ENCODE measurements at regions not wholly inside any gene's neighbourhood (a gene's known extent, or its start where the extent isn't known, plus 50 kb on each side); places are given as distances from the start of the nearest gene placed in this dataset.

DNA sequence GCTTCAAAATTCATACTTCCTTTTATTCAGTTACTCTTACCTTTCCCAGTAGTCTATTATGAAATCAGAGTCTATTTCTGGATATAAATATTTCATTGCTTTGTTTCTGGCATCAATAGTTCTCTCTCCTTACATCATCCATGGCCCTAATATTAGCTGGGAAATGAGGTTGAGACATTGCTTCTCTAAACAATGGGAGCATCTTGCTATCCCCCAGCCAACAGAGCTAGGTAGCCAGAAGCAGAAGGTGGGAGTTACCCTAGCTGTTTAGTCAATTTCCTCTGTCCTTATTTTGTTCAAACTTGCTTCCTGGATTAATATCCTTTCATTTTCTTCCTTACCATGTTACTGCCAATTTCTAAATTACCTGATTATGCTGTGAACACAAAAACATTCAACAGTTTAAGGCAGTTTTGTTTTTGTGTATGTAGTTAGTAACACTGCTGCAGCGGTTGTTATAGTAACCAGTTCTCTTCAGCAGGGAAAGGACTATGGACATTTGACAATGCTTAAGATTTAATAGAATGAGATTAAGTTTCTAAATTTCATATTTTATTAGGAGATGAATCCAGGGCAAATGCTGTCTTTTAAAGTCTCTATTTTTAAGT is 160.5 kb upstream of the KCNJ3 start:
- no peaks in the 10 kb centered on the region for H3K36me3 ChIP-seq (replicated peaks in 1 of 2; ENCODE audit: control insufficient read depth in 1 of 2, insufficient read depth in 2 of 2, low read length in 2 of 2)
- no peak overlapping the region for H3K4me3 ChIP-seq (replicated peaks in 1 of 3; ENCODE audit: low read depth in 2 of 3, low read length in 3 of 3)
- H3K9ac ChIP-seq (ENCODE audit: insufficient read depth, low read length, poor library complexity, severe bottlenecking) = no peak overlapping the region
- Mint-ChIP-seq H3K27me3 (ENCODE audit: low read depth in 3 of 3) (no peaks in the 10 kb centered on the region), H3K36me3 (no peaks in the 10 kb centered on the region), H3K4me3 (no peak overlapping the region), H3K27ac (no peak overlapping the region), H3K9me3 (peaks cover 0 to 2% (median 0%) of the 10 kb centered on the region in 7 donors), H3K4me1 (no peaks in the 10 kb centered on the region)
- no peak for DNase-seq
- no peak overlapping the region for H2AFZ ChIP-seq (ENCODE audit: insufficient read depth, low read depth, low read length, poor library complexity, severe bottlenecking)
- TF ChIP-seq, protein P1, sequence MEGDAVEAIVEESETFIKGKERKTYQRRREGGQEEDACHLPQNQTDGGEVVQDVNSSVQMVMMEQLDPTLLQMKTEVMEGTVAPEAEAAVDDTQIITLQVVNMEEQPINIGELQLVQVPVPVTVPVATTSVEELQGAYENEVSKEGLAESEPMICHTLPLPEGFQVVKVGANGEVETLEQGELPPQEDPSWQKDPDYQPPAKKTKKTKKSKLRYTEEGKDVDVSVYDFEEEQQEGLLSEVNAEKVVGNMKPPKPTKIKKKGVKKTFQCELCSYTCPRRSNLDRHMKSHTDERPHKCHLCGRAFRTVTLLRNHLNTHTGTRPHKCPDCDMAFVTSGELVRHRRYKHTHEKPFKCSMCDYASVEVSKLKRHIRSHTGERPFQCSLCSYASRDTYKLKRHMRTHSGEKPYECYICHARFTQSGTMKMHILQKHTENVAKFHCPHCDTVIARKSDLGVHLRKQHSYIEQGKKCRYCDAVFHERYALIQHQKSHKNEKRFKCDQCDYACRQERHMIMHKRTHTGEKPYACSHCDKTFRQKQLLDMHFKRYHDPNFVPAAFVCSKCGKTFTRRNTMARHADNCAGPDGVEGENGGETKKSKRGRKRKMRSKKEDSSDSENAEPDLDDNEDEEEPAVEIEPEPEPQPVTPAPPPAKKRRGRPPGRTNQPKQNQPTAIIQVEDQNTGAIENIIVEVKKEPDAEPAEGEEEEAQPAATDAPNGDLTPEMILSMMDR (IDR thresholded peaks at IDR 0.05) = no peak
- WGBS (ENCODE audit: insufficient coverage) = no CpG with 5 or more reads among the region's 1 CpG
- H3K4me1 ChIP-seq (ENCODE audit: control insufficient read depth in 1 of 2, insufficient read depth in 2 of 2, low read length in 2 of 2) = no peaks in the 10 kb centered on the region
- H3K4me2 ChIP-seq (replicated peaks; ENCODE audit: extremely low read depth, low read length, poor library complexity, severe bottlenecking) = no peak overlapping the region
- no peaks in the 10 kb centered on the region for H3K79me2 ChIP-seq (ENCODE audit: insufficient read depth, low read length)
- no peaks in the 10 kb centered on the region for H3K27me3 ChIP-seq (ENCODE audit: control insufficient read depth in 2 of 2, insufficient read depth in 2 of 2, low read length in 2 of 2)
- no peaks in the 10 kb centered on the region for H4K20me1 ChIP-seq (ENCODE audit: insufficient read depth, low read length)
- H3K9me3 ChIP-seq (replicated peaks in 1 of 2; ENCODE audit: control insufficient read depth in 1 of 2, insufficient read depth in 1 of 2, low read length in 2 of 2) = no peaks in the 10 kb centered on the region
- intact Hi-C loops (cut with micrococcal nuclease) = no loop called here
- no peak overlapping the region for H3K27ac ChIP-seq (ENCODE audit: low read depth in 1 of 2, low read length in 2 of 2)

DNA sequence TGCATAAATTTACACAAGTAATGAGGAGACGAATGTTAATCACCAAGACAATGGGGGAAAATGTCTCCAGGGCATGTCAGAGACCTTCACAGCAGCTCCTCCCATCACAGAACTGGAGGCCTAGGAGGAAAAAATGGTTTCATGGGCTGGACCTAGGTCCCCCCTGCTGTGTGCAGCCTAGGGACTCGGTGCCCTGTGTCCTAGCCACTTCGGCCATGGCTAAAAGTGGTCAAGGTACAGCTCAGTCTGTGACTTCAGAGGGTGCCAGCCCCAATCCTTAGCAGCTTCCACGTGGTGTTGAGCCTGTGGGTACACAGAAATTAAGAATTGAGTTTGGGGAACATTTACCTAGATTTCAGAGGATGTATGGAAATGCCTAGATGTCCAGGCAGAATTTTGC is 152.2 kb upstream of the KCNJ3 start:
- no peak overlapping the region for H3K4me3 Mint-ChIP-seq
- TF ChIP-seq, protein P1 (IDR thresholded peaks at IDR 0.05) = no peak
- intact Hi-C loops (cut with micrococcal nuclease) = no loop called here

More for the DNA sequence above, 152.2 kb upstream of the KCNJ3 start:
- Histone ChIP-seq H3K4me2 (replicated peaks; ENCODE audit: extremely low read depth, low read length, poor library complexity, severe bottlenecking) (no peak overlapping the region), H4K20me1 (ENCODE audit: insufficient read depth, low read length) (no peaks in the 10 kb centered on the region), H3K27me3 (ENCODE audit: control insufficient read depth in 2 of 2, insufficient read depth in 2 of 2, low read length in 2 of 2) (no peaks in the 10 kb centered on the region), H3K9me3 (replicated peaks in 1 of 2; ENCODE audit: control insufficient read depth in 1 of 2, insufficient read depth in 1 of 2, low read length in 2 of 2) (peaks cover 9 to 13% of the 10 kb centered on the region in 2 donors), H3K4me3 (replicated peaks in 1 of 3; ENCODE audit: low read depth in 2 of 3, low read length in 3 of 3) (no peak overlapping the region), H3K27ac (ENCODE audit: low read depth in 1 of 2, low read length in 2 of 2) (no peak overlapping the region), H3K9ac (ENCODE audit: insufficient read depth, low read length, poor library complexity, severe bottlenecking) (no peak overlapping the region), H3K79me2 (ENCODE audit: insufficient read depth, low read length) (no peaks in the 10 kb centered on the region), H2AFZ (ENCODE audit: insufficient read depth, low read depth, low read length, poor library complexity, severe bottlenecking) (no peak overlapping the region), H3K4me1 (ENCODE audit: control insufficient read depth in 1 of 2, insufficient read depth in 2 of 2, low read length in 2 of 2) (no peaks in the 10 kb centered on the region), H3K36me3 (replicated peaks in 1 of 2; ENCODE audit: control insufficient read depth in 1 of 2, insufficient read depth in 2 of 2, low read length in 2 of 2) (no peaks in the 10 kb centered on the region)
- DNase-seq = no peak
- 59% methylated on average over 3 of the region's 4 CpGs for WGBS (ENCODE audit: insufficient coverage)
- H3K9me3 Mint-ChIP-seq = peaks cover 6 to 19% (median 12%) of the 10 kb centered on the region in 7 donors
- no peaks in the 10 kb centered on the region for H3K4me1 Mint-ChIP-seq
- H3K36me3 Mint-ChIP-seq = no peaks in the 10 kb centered on the region
- H3K27me3 Mint-ChIP-seq (ENCODE audit: low read depth in 3 of 3) = peaks cover 0 to 1% (median 0%) of the 10 kb centered on the region in 3 donors
- no peak overlapping the region for H3K27ac Mint-ChIP-seq
